ENCODE measurements at regions not wholly inside any gene's neighbourhood (a gene's known extent, or its start where the extent isn't known, plus 50 kb on each side); places are given as distances from the start of the nearest gene placed in this dataset.

- TF ChIP-seq POLR2A (IDR thresholded peaks at IDR 0.05) (no peak), CTCF (IDR thresholded peaks at IDR 0.05 in 4 of 5, conservative IDR thresholded peaks at IDR 0.05 in 1 of 5) (no peak)
Measured at GRCh38 chr17:31754239-31754945, 104.7 kb downstream of the COPRS start.

Measured in gastrocnemius medialis (tissue), 4 donors.